DND-41 (cell line): ENCODE measurements at regions not wholly inside any gene's neighbourhood (a gene's known extent, or its start where the extent isn't known, plus 50 kb on each side); places are given as distances from the start of the nearest gene placed in this dataset.

Experiments
- ATAC-seq: fragments of 200-7000 bp; cut with Tn5 transposase; 3 replicates; pipeline ENCODE4 v1.9.1; 2021; ENCODE audit warnings: low read depth; ENCODE audit not compliant: insufficient read depth
- DNase-seq: peaks from one replicate; pipeline ENCODE4 v3.0.0-alpha.2; 2020
- H2AFZ ChIP-seq: 2 replicates; pipeline ENCODE4 v1.6.0; 2012; ENCODE audit warnings: low read depth, low read length
- H3K27ac ChIP-seq: 2 replicates; pipeline ENCODE4 v1.5.1; 2012; ENCODE audit warnings: low read length, inconsistent platforms
- H3K27me3 ChIP-seq: fragments of 200-600 bp; sonication (generic); 2 replicates; pipeline ENCODE4 v1.6.0; 2012; ENCODE audit warnings: low read length, mild to moderate bottlenecking, inconsistent platforms; ENCODE audit not compliant: insufficient read depth, poor library complexity
- H3K36me3 ChIP-seq: 2 replicates; pipeline ENCODE4 v1.5.1; 2012; ENCODE audit warnings: low read length, inconsistent platforms; ENCODE audit not compliant: insufficient read depth
- H3K4me1 ChIP-seq: 2 replicates; pipeline ENCODE4 v1.5.1; 2012; ENCODE audit warnings: mild to moderate bottlenecking, low read length; ENCODE audit not compliant: insufficient read depth
- H3K4me2 ChIP-seq: 2 replicates; pipeline ENCODE4 v1.6.0; 2012; ENCODE audit warnings: mild to moderate bottlenecking, moderate library complexity, low read length, inconsistent platforms; ENCODE audit not compliant: insufficient read depth
- H3K4me3 ChIP-seq, 2 experiments: fragments of 200-600 bp in 1 of 2; shearing (Covaris generic) in 1 of 2; 2 replicates each; pipeline ENCODE4 v1.5.1; 2012 to 2016; ENCODE audit warnings: inconsistent platforms in 2 of 2, low read length in 2 of 2, mild to moderate bottlenecking in 2 of 2, low read depth in 1 of 2, moderate library complexity in 1 of 2
- H3K79me2 ChIP-seq: 2 replicates; pipeline ENCODE4 v1.6.0; 2012; ENCODE audit warnings: low read length, inconsistent platforms; ENCODE audit not compliant: insufficient read depth
- H3K9ac ChIP-seq: 2 replicates; pipeline ENCODE4 v1.6.0; 2012; ENCODE audit warnings: low read depth, mild to moderate bottlenecking, inconsistent platforms, low read length, moderate library complexity
- H3K9me3 ChIP-seq: 2 replicates; pipeline ENCODE4 v1.5.1; 2012; ENCODE audit warnings: low read length, moderate library complexity, mild to moderate bottlenecking, inconsistent platforms; ENCODE audit not compliant: insufficient read depth, severe bottlenecking
- H4K20me1 ChIP-seq: 2 replicates; pipeline ENCODE4 v1.6.0; 2012; ENCODE audit warnings: low read length; ENCODE audit not compliant: insufficient read depth
- CTCF ChIP-seq: IDR thresholded peaks from 2 replicates; pipeline ENCODE4 v1.5.1; 2012; ENCODE audit warnings: borderline replicate concordance, low read length, moderate library complexity, mild to moderate bottlenecking; ENCODE audit not compliant: poor library complexity, severe bottlenecking; ENCODE audit errors: extremely low read depth
- EZH2 ChIP-seq: IDR thresholded peaks from 3 replicates; pipeline ENCODE4 v1.6.1; 2012; ENCODE audit warnings: borderline replicate concordance, low read depth, mild to moderate bottlenecking, moderate library complexity, low read length, inconsistent platforms; ENCODE audit not compliant: severe bottlenecking

- no peaks in the 10 kb centered on the region for H3K27me3 ChIP-seq
- no peak for TF ChIP-seq CTCF
- no peak for TF ChIP-seq EZH2
- no peak overlapping the region for H3K4me3 ChIP-seq
- H3K79me2 ChIP-seq = no peaks in the 10 kb centered on the region
- H3K36me3 ChIP-seq = no peaks in the 10 kb centered on the region
- H3K4me1 ChIP-seq = no peaks in the 10 kb centered on the region
- no peak overlapping the region for H3K4me2 ChIP-seq
- no peaks in the 10 kb centered on the region for H4K20me1 ChIP-seq
- H3K27ac ChIP-seq = no peak overlapping the region
- no peak for DNase-seq
- H2AFZ ChIP-seq = no peak overlapping the region
- no peaks in the 10 kb centered on the region for H3K9me3 ChIP-seq
- ATAC-seq = no peak
- no peak overlapping the region for H3K9ac ChIP-seq
These were observed 2202.0 kb downstream of the PCDH9 start for GRCh38 chr13:65028101-65028500.

GRCh38 chr13:65026505-65026904 lies 2203.6 kb downstream of the PCDH9 start:
- H3K4me2 ChIP-seq = no peak overlapping the region
- no peaks in the 10 kb centered on the region for H3K9me3 ChIP-seq
- no peak overlapping the region for H3K9ac ChIP-seq
- no peaks in the 10 kb centered on the region for H4K20me1 ChIP-seq
- TF ChIP-seq EZH2 (no peak), CTCF (no peak)
- no peak overlapping the region for H3K27ac ChIP-seq
- no peak overlapping the region for H3K4me3 ChIP-seq
- no peaks in the 10 kb centered on the region for H3K4me1 ChIP-seq
- no peak overlapping the region for H2AFZ ChIP-seq
- no peaks in the 10 kb centered on the region for H3K79me2 ChIP-seq
- ATAC-seq = no peak
- H3K36me3 ChIP-seq = no peaks in the 10 kb centered on the region
- no peaks in the 10 kb centered on the region for H3K27me3 ChIP-seq
- no peak for DNase-seq

- H3K4me2 ChIP-seq = no peak overlapping the region
These were observed 2218.8 kb downstream of the PCDH9 start for GRCh38 chr13:65011378-65011777.

More at GRCh38 chr13:65011378-65011777, 2218.8 kb downstream of the PCDH9 start:
- Histone ChIP-seq H3K27me3 (no peaks in the 10 kb centered on the region), H3K79me2 (no peaks in the 10 kb centered on the region), H2AFZ (no peak overlapping the region), H4K20me1 (no peaks in the 10 kb centered on the region), H3K4me1 (no peaks in the 10 kb centered on the region), H3K36me3 (no peaks in the 10 kb centered on the region), H3K9ac (no peak overlapping the region), H3K9me3 (no peaks in the 10 kb centered on the region), H3K27ac (no peak overlapping the region), H3K4me3 (no peak overlapping the region)
- no peak for ATAC-seq
- no peak for DNase-seq
- TF ChIP-seq EZH2 (no peak), CTCF (no peak)
